Stomach smooth muscle (tissue), 2 donors: ENCODE measurements at regions not wholly inside any gene's neighbourhood (a gene's known extent, or its start where the extent isn't known, plus 50 kb on each side); places are given as distances from the start of the nearest gene placed in this dataset.

Experiments
- H3K27ac ChIP-seq: one replicate; pipeline ENCODE4 v1.7.0; 2013; ENCODE audit warnings: mild to moderate bottlenecking, low read length, inconsistent platforms
- H3K27me3 ChIP-seq, 2 donors: one replicate each; pipeline ENCODE4 v1.7.0; 2013; ENCODE audit warnings: low read length in 2 of 2; ENCODE audit not compliant: insufficient read depth in 2 of 2, control insufficient read depth in 1 of 2
- H3K36me3 ChIP-seq, 2 donors: one replicate each; pipeline ENCODE4 v1.7.0; 2013; ENCODE audit warnings: low read length in 2 of 2; ENCODE audit not compliant: control insufficient read depth in 2 of 2, insufficient read depth in 2 of 2
- H3K4me1 ChIP-seq: one replicate; pipeline ENCODE4 v1.7.0; 2013; ENCODE audit warnings: low read length; ENCODE audit not compliant: control insufficient read depth, insufficient read depth
- H3K4me3 ChIP-seq, 2 donors: one replicate each; pipeline ENCODE4 v1.7.0; 2013; ENCODE audit warnings: low read length in 2 of 2
- H3K9ac ChIP-seq, 2 donors: one replicate each; pipeline ENCODE4 v1.7.0; 2013; ENCODE audit warnings: low read length in 2 of 2, mild to moderate bottlenecking in 1 of 2
- H3K9me3 ChIP-seq, 2 donors: one replicate each; pipeline ENCODE4 v1.7.0; 2013; ENCODE audit warnings: low read length in 2 of 2; ENCODE audit not compliant: control insufficient read depth in 2 of 2
- donor health status: healthy.
- donor health status: Pancreatic carcinoma.

GRCh38 chr1:5349526-5349925, 642.7 kb downstream of the NPHP4 start:
- H3K4me1 ChIP-seq, result no peaks in the 10 kb centered on the region
- H3K9ac ChIP-seq, result no peak overlapping the region
- no peak overlapping the region for H3K27ac ChIP-seq
- no peak overlapping the region for H3K4me3 ChIP-seq
- no peaks in the 10 kb centered on the region for H3K9me3 ChIP-seq
- H3K36me3 ChIP-seq, result no peaks in the 10 kb centered on the region
- H3K27me3 ChIP-seq, result peaks cover 0 to 5% of the 10 kb centered on the region in 2 donors

- Histone ChIP-seq H3K27me3 (peaks cover 0 to 5% of the 10 kb centered on the region in 2 donors), H3K9me3 (no peaks in the 10 kb centered on the region), H3K36me3 (no peaks in the 10 kb centered on the region), H3K9ac (no peak overlapping the region), H3K4me1 (no peaks in the 10 kb centered on the region), H3K4me3 (no peak overlapping the region), H3K27ac (no peak overlapping the region)
Observed at GRCh38 chr1:5348732-5349465, 643.3 kb downstream of the NPHP4 start.

- H3K4me1 ChIP-seq, result no peaks in the 10 kb centered on the region
- H3K9me3 ChIP-seq, result no peaks in the 10 kb centered on the region
- H3K27me3 ChIP-seq, result peaks cover 0 to 5% of the 10 kb centered on the region in 2 donors
- no peaks in the 10 kb centered on the region for H3K36me3 ChIP-seq
- no peak overlapping the region for H3K4me3 ChIP-seq
- H3K27ac ChIP-seq, result no peak overlapping the region
- H3K9ac ChIP-seq, result no peak overlapping the region
Observed at GRCh38 chr1:5347726-5348125, 644.5 kb downstream of the NPHP4 start.

GRCh38 chr1:5345556-5345955, 646.7 kb downstream of the NPHP4 start:
- Histone ChIP-seq H3K27me3 (peaks cover 0 to 5% of the 10 kb centered on the region in 2 donors), H3K4me3 (no peak overlapping the region), H3K9me3 (no peaks in the 10 kb centered on the region), H3K27ac (no peak overlapping the region), H3K9ac (no peak overlapping the region), H3K4me1 (no peaks in the 10 kb centered on the region), H3K36me3 (no peaks in the 10 kb centered on the region)

GRCh38 chr1:5343256-5344020, 648.8 kb downstream of the NPHP4 start:
- Histone ChIP-seq H3K4me3 (no peak overlapping the region), H3K9me3 (no peaks in the 10 kb centered on the region), H3K4me1 (no peaks in the 10 kb centered on the region), H3K9ac (no peak overlapping the region), H3K27ac (no peak overlapping the region), H3K36me3 (no peaks in the 10 kb centered on the region), H3K27me3 (no peaks in the 10 kb centered on the region)

GRCh38 chr1:5342830-5343229, 649.4 kb downstream of the NPHP4 start:
- Histone ChIP-seq H3K27ac (no peak overlapping the region), H3K9ac (no peak overlapping the region), H3K9me3 (no peaks in the 10 kb centered on the region), H3K4me3 (no peak overlapping the region), H3K36me3 (no peaks in the 10 kb centered on the region), H3K27me3 (no peaks in the 10 kb centered on the region), H3K4me1 (no peaks in the 10 kb centered on the region)

GRCh38 chr1:5342172-5342571, 650.1 kb downstream of the NPHP4 start:
- Histone ChIP-seq H3K9ac (no peak overlapping the region), H3K27me3 (no peaks in the 10 kb centered on the region), H3K4me3 (no peak overlapping the region), H3K36me3 (no peaks in the 10 kb centered on the region), H3K4me1 (no peaks in the 10 kb centered on the region), H3K27ac (no peak overlapping the region), H3K9me3 (no peaks in the 10 kb centered on the region)

- H3K4me1 ChIP-seq, result no peaks in the 10 kb centered on the region
- no peaks in the 10 kb centered on the region for H3K9me3 ChIP-seq
- no peaks in the 10 kb centered on the region for H3K36me3 ChIP-seq
- H3K27ac ChIP-seq, result no peak overlapping the region
- H3K9ac ChIP-seq, result no peak overlapping the region
- H3K27me3 ChIP-seq, result no peaks in the 10 kb centered on the region
- H3K4me3 ChIP-seq, result no peak overlapping the region
Observed at GRCh38 chr1:5341471-5341870, 650.8 kb downstream of the NPHP4 start.

GRCh38 chr1:5340560-5341130, 651.6 kb downstream of the NPHP4 start:
- Histone ChIP-seq H3K9me3 (no peaks in the 10 kb centered on the region), H3K27me3 (no peaks in the 10 kb centered on the region), H3K36me3 (no peaks in the 10 kb centered on the region), H3K27ac (no peak overlapping the region), H3K4me1 (no peaks in the 10 kb centered on the region), H3K9ac (no peak overlapping the region), H3K4me3 (no peak overlapping the region)

- Histone ChIP-seq H3K9ac (no peak overlapping the region), H3K27me3 (no peaks in the 10 kb centered on the region), H3K27ac (no peak overlapping the region), H3K9me3 (no peaks in the 10 kb centered on the region), H3K4me1 (no peaks in the 10 kb centered on the region), H3K36me3 (no peaks in the 10 kb centered on the region), H3K4me3 (no peak overlapping the region)
Observed at GRCh38 chr1:5338466-5338865, 653.8 kb downstream of the NPHP4 start.

GRCh38 chr1:5333291-5333690, 658.9 kb downstream of the NPHP4 start:
- no peaks in the 10 kb centered on the region for H3K27me3 ChIP-seq
- peaks cover 0 to 2% of the 10 kb centered on the region in 2 donors for H3K9me3 ChIP-seq
- no peak overlapping the region for H3K4me3 ChIP-seq
- no peak overlapping the region for H3K27ac ChIP-seq
- H3K9ac ChIP-seq, result no peak overlapping the region
- H3K36me3 ChIP-seq, result no peaks in the 10 kb centered on the region
- no peaks in the 10 kb centered on the region for H3K4me1 ChIP-seq
